Medulla oblongata (tissue), 1 donor: ENCODE measurements at regions not wholly inside any gene's neighbourhood (a gene's known extent, or its start where the extent isn't known, plus 50 kb on each side); places are given as distances from the start of the nearest gene placed in this dataset.
A peak's percentile ranks its signal among the peaks of the same experiment; 100 is the strongest.
"Not testable (repeated sequence)": the region's sequence is repeated elsewhere in the genome, so short reads cannot be mapped to it uniquely, and the experiment has no call there.

ENCODE experiments used
- DNase-seq: peaks from one replicate; pipeline ENCODE4 v3.0.0-alpha.2; 2015; ENCODE audit errors: extremely low spot score

GRCh38 chr21:36207577-36208320 lies 51.1 kb downstream of the DOP1B start:
- no peak for DNase-seq

DNA sequence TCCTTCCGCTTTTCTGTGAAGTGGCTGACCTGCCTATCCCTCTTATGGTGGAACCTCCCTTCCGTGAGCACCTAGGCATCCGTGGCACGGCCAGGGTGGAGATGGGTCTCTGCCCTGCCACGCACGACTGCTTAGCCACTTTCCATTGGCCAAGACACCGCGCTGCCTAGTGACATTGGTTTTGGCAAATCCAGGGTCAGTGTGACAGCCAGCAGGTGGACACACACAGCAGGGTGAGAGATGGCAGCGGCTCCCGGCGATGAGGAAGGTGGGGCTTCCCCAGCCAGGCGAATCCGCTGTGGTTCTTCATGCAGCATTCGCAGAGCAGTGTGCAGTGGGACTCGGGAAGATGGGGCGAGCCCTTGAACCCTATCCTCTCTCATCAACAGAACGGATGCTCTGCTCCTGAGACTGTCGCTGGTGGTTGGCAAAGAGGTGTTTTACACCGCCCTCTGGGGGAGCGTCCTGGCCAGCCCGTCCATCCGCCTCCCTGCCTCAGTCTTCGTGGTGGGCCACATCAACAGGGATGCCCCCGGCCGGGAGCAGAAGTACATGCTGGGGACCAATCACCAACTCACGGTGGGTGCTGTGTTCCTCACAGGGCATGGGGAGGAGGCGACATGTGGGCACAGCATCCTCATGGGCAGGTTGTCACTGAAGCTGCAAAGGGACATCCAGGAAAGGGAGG lies 51.8 kb downstream of the DOP1B start:
- no peak for DNase-seq

GRCh38 chr21:36209626-36210171 lies 53.1 kb downstream of the DOP1B start:
- peak; percentile 50 for DNase-seq

DNA sequence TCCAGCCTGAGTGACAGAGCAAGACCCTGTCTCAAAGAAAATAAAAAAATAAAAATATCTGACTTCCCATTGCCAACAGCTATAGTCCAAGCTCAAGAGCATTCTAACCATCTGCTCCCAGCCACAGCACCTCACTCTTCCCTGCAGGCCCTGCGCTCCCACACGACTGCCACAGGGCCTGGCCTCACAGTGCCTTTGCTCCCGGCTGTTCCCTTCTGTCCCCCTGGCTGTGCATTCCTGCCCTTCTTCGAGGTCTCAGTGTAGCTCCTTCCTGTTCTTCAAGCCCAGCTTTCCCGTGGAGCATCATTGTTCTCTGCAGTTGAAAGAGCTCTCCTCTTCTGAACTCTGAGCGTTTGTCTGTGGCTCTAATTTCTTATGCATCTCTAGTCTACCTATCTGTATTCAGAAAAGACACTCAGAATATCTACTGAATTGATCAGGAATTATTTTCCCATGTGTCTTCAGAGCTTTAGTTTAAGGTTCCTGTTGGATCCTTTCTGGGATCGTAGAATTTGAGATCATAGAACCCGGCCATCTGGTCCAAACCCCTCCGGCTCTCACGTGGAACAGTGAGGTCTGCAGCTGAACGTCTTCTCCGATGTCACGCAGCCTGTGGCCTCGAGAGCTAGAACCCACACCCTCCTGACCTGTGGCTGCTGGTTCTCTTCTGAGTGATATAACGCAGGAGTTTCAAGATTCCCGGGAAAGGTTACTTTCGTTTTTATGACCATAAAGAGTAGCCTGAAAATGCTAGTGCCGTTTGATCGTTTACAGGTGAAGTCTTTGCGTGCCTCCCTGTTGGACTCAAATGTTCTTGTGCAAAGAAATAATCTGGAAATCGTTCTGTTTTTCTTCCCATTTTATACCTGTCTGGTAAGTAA lies 54.4 kb downstream of the DOP1B start:
- DNase-seq: no peak

DNA sequence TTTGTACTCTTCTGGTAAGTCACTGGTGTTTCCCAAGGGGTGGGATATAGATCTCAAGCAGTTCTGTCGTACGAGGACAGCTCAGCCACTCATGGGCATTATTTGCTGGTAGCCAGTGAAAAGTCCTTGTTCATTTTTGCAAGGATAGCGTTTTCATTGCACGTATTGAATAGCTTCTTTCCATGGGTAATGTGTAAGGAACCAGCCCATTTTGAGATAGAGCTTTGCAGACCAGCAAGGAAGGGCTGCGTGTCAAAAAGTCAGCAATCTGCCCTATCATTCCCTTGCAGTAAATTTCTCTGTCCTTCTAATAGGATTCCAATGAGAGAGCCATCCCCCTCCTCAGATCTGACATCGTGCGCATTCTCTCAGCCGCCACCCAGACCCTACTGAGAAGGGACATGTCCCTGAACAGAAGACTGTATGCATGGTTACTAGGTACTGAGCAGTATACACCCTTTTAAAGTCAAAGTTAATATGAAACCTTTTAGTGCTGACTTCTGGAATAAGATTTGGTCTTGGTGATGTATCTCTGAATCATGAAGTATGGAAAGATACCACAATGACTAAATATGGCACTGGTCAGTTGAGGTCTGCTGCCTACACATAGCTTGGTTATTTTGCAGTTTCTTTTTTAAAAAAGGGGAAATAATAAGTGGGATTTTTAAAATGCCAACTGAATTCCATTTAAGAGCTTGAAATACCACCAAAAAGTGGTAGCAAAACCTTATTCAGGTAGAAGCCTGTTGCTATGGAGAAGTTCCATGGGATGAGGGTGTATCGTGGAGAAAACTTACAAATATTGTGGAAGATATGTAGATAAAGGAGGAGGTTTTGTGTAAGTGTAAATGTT lies 55.3 kb downstream of the DOP1B start:
- DNase-seq: no peak

DNA sequence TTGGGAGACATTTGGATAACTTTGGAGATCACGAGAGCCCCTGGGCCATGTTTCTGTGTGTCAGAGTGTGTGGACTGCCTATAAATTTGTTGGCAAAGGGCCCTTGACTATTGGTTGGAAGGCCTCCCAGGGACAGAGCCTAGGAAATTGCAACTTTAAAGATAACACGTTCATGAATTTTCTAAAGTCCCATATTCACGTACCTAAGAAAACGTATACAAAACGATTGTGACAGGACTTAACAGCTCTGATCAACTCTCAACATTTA lies 55.8 kb downstream of the DOP1B start:
- no peak for DNase-seq

GRCh38 chr21:36214561-36214960 lies 57.9 kb downstream of the DOP1B start:
- no peak for DNase-seq

- no peak for DNase-seq
Observed at GRCh38 chr21:36217743-36218142, 61.1 kb downstream of the DOP1B start.

- no peak for DNase-seq
Observed at GRCh38 chr21:36218691-36219090, 62.1 kb downstream of the DOP1B start.

DNA sequence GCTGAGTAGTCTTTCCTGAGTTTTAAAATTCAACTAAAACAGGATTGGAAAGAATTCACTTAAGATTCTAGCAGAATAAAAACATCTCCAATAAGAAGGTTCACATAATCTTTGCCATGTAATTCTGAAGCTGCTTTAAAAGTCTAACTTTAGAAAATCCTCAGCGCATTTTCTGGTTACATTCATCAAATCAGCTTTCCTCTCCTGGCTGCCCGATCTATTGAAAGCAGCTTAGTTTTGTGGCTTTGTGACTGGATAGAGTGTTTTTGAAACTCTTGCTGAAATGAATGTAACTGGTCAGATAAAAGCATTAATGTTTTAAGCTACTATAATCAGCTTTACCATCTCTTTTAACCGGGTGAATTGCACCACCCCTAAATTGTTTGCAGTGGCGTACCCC lies 66.8 kb downstream of the DOP1B start:
- DNase-seq: no peak

DNA sequence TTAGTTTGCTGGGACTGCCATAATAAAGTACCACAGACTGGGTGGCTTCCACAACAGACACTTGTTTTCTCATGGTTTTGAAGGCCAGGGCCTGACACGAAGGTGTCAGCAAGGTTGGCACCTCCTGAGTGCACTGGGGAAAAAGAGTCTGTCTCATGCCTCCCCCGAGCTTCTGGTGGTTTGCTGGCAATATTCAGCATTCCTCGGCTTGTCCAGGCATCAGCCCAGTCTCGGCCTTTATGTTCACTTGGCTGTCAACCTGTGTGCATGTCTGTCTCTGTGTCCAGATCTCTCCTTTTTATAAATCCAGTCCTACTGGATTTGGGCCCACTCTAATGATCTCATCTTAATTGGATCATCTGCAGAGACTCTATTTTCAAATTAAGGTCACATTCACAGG lies 72.6 kb downstream of the DOP1B start:
- no peak for DNase-seq

DNA sequence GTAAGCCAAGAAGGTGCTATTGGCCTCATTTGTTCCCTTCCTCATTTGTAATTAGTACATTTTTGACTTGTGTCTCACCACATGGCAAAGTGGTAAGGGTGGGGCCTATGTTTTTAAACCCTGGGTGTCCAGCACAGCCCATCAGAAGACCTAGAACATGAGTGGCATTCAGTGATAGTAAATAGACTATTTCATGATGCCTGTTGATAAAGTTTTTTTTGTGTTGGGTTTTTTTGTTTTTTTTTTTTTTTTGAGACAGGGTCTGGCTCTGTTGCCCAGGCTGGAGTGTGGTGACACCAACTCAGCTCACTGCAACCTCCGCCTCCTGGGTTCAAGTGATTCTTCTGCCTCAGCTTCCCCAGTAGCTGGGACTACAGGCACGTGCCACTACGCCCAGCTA lies 74.8 kb downstream of the DOP1B start:
- DNase-seq: not testable (repeated sequence)

- no peak for DNase-seq
Observed at GRCh38 chr21:36232641-36233040, 76.0 kb downstream of the DOP1B start.

GRCh38 chr21:36235058-36235582 lies 78.5 kb downstream of the DOP1B start:
- DNase-seq: no peak

GRCh38 chr21:36236052-36236730 lies 79.6 kb downstream of the DOP1B start:
- no peak for DNase-seq

DNA sequence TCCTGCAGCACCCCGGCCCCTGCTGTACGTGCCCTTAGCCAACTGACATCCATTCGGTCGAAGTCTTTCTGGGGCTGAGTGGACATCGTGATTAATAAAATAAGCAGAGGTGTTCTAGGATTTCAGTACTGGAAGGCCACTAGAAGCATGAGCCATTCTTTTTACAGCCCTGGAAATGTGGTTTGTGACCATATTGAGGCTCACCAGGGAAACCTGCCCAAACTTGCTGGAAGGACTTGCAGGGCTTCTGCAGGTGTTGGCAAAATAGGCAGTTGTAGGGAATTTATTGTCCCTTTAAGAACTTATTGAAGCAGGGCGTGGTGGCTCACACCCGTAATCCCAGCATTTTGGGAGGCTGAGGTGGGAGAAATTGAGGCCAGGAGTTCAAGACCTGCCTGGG lies 80.8 kb downstream of the DOP1B start:
- DNase-seq: no peak

GRCh38 chr21:36239585-36239984 lies 80.4 kb upstream of the MORC3 start:
- DNase-seq: no peak

DNA sequence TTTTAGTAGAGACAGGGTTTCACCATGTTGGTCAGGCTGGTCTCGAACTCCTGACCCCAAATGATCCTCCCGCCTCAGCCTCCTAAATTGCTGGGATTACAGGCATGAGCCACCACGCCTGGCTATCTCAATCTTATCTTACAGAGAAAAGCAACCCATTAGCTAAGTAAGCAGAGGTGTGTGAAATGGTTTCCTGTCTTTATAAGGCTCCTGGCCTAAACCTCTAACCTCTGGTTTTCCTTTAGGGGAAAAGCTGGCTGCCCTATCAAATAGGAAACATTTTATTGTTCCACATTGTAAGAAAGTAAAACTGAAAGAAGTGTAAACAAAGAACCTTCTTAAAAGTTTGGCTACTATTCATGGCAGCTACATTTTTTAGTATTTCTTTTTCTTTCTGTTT lies 78.3 kb upstream of the MORC3 start:
- DNase-seq: no peak

GRCh38 chr21:36245115-36245514 lies 74.9 kb upstream of the MORC3 start:
- DNase-seq: no peak

- no peak for DNase-seq
Observed at GRCh38 chr21:36245649-36246048, 74.3 kb upstream of the MORC3 start.
